NCI-H2196 (cell line): ENCODE measurements at regions not wholly inside any gene's neighbourhood (a gene's known extent, or its start where the extent isn't known, plus 50 kb on each side); places are given as distances from the start of the nearest gene placed in this dataset.
"Not testable (repeated sequence)": the region's sequence is repeated elsewhere in the genome, so short reads cannot be mapped to it uniquely, and the experiment has no call there.

Experiments
- DNase-seq: peaks from one replicate; lab custom pipeline; 2025; ENCODE audit not compliant: unreplicated experiment; lab: John Stamatoyannopoulos, UW

DNA sequence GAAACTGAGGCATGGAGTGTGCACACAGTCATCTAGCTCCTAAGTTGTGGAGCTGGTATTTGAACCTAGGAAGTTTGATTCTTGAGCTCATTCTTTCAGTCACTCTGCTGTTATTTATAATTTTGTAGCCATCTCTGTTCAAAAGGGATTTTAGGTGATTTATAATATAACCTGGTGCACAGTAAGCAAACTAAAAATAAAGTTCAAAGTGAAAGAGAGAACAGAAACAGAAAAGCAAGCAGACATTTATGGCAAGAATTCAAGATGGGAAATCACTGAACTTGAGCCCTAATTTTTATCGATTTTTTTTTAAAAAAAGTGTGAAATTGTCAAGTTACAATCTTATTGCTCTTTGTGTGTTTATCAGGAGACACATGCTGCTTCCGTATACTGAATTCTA is 71.4 kb upstream of the SLC7A14 start:
- DNase-seq: no peak

DNA sequence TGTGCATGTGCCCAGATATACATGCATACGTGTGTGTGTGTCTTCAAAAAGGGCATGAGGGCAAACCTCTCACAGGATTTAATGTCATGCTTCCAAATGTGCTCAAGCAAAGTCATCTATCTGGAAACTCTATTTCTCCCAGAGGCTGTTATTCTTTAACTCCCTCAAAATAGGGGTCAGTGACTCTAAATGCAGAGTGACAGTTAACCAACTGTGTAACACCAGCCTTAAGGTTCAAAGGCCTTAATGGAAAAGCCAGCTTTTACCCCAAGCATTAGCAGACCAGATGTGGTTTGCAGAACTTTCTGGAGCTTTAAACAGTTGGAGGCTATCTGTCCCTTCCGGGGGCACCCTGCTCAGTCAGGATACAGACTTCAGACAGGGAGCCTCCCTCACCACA is 70.4 kb upstream of the SLC7A14 start:
- no peak for DNase-seq

DNA sequence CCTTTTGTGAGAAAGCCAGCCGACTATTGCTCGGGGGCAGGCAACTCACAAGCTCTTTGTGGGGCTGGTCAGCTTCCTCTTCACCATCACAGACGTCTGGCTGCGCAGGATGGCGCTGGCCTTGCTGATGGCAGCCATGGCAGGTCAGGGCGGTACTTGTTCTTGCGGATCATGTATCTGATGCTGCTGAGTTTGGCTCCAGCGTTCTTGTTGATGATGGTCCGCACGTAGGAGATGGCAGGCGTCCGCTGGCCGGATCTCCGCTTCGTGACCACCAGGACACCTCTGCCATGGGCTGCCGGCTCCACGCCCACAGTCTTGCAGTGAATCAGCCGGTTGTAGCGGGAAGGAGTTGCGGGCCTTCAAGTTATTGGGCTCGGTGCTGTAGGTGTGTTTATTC is 67.9 kb upstream of the SLC7A14 start:
- DNase-seq: no peak

DNA sequence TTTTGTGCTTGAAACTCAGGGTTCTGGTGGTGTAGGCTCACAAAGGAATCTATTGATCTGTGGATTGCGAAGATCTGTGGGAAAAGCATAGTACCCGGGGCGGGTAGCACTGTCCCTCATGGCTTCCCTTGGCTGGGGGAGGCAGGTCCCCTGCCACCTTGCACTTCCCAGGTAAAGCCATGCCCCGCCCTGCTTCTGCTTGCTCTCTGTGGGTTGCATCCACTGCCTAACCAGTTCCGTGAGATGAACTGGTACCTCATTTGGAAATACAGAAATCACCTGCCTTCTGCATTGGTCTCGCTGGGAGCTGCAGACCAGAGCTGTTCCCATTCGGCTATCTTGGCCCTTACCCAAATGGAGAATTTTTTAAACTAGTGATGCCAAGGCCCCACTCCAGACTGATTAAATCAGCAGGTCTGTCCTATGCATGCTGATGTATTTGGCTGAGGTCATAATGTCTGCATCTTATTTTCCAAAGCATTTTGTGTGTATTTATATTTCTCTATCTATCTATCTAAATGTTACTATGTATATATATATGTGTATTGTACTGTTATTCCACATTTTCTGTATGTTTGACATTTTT is 65.5 kb upstream of the SLC7A14 start:
- DNase-seq: no peak

DNA sequence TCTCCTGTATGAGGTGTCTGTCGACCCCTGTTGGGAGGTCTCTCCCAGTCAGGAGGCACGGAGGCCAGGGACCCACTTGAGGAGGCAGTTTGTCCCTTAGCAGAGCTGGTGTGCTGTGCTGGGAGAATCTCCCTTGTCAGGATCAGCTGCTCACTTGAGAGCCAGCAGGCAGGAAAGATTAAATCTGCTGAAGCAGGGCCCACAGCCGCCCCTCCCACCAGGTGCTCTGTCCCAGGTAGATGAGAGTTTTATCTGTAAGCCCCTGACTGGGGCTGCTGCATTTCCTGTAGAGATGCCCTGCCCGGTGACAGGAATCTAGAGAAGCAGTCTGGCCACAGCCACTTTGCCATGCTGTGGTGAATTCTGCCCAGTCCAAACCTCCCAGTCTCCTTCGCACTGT is 64.7 kb upstream of the SLC7A14 start:
- not testable (repeated sequence) for DNase-seq

DNA sequence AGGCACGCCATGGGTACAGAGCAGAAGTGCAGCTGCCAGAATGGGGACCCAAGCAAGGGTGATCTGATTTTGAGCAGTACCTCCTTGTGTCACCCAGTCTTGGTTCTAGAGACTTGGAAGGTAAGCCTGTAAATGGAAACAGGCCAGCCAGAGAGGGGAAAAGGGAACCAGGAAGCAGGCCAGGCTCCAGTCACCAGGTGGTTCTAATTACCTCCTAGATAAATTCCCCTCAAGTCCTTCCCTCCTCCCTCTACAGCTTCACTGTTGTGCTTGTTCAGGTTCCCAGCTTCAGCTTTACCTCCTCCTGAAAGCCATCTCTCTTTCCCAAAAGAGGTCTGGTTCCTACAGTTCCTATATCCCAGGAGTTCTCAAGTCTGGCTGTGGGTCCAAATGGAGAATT is 58.8 kb upstream of the SLC7A14 start:
- DNase-seq: no peak

DNA sequence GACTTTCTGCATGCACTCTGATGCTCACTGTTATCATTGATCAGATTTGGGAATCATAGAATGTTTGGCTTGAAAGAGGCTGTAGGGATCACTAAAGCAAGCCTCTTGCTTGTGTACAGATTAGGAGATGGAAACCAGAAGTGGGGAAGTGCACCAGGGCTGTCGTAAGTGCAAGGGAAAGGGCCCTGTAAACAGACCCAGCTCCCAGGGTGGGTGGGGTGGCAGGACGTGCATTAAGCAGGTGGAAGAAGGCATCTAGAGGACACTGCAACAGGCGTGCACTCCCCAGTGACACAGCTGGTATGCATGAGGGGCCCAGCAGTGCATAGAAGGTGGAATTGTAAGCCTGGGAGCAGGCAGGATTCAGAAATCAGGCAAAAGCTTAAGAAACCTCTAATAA is 58.0 kb upstream of the SLC7A14 start:
- no peak for DNase-seq

DNA sequence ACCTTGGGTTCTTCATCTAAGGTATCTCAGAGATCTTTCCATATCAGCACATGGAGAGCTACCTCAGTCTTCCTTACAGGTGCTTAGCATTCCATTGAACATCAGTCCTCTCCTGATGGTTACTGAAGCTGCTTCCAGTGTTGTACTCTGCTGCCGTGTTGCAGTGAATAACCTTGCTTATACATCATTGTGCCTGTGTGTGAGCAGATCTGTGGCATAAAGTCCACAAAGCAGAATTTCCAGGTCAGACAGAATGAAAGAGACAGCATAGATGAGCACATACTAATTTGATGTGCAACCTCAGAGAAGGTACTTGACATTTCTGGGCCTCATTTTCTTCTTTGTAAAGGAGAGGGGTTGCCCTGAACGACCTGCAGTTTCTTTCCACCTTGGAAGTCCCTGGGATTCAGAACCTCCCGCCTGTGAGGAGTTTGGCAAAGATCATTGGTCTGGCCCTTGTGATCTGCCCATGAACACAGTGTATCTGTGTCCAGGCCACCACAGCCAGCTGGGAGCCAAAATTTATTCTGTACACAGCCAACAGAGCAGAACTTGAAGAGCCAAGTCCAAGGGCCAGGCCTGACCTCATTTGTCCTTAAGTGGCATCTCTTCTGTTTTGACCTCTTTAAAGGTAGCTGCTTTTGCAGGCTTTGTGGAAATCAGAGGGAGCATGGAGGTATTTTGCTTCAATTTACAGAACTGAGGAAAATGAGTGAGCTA is 57.2 kb upstream of the SLC7A14 start:
- DNase-seq: no peak

DNA sequence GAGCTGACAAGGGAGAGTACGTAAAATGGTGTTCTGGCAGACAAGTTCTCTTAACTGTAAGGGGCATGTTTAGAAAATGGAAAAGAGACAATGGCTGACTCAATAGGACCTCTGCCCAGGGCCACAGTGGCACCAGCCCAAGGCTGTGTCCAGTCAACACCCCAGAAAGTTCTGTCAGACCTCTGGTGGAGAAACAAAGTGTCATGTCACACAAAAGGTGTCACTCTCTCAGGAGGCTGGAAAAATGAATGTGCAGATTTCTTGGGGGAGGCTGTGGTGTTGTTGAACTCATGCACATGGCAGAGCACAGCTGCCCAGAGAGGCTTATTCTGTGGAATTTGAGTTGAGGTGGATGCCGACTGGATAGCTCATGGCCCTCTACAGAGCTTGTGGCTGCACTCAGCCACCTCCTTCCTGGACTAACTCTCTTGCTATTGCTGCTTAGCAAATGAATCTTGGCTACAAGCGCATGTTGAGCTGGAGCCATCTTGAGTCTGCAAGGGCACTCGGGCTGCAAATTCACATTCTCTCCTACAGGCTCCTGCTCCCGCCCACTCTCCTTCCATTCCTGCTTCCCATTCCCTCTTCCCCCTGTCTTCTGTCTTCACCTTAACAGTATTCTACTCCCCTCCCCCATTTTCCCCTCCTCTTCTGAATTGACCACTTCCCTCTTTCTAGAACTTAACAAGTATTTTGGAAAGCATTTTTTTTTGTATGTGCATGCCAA is 55.8 kb upstream of the SLC7A14 start:
- no peak for DNase-seq

DNA sequence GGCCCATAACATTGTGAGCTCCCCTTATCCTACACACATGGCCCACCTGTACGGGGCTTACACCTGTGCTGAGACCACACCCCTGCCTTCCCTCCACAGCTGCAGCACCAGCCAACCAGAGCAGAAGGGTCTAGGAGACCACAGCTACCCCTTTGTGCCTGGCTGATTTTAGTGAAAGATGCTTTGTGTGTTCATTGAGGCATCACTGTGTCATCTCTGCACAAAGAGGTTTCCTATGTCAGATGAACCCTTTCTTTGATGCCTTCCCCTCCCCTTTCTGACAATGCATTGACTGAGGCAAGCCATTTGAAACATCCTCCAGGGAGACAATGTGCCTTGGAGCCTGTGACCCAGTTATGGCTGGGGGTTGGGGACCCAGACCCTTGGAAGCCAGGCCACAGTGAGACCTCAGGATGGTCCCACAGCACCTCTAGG is 54.9 kb upstream of the SLC7A14 start:
- DNase-seq: no peak

DNA sequence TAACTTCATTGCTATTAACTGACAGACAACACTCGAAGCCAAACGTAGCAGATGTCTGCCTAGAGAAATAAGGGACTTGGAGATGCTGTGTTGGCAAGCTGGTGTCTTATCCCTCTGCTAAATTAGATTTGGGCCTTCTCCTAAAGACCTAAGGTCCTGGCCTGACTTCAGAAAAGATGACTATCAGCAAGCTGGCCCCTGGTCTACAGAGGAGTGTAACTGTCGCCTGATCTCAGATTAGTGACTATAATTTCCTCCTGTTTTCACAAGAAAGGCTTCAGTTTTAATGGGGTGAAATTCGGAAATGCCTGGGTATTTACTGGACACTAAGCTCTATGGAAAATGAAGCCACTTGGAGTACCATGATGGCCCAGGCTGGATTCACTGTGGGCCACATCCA is 53.1 kb upstream of the SLC7A14 start:
- no peak for DNase-seq

DNA sequence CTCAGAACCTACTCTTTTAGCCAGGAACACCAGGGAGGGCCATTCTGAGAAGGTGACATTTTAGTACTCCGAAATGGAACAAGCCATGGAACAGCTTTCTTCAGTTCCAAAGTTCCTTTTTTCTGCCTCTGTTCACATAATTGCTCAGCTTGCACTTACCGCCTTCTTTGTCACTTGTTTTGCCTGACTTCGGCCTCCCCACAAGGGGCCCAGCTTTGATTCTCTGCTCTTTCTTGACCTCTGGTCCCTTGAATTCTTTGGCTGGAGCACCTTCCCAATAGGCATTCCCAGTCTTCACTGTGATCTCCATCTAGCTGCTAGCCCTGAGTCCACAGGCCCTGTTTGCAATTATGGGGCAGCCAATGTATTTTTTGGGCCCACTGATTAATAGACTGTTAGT is 51.4 kb upstream of the SLC7A14 start:
- no peak for DNase-seq

DNA sequence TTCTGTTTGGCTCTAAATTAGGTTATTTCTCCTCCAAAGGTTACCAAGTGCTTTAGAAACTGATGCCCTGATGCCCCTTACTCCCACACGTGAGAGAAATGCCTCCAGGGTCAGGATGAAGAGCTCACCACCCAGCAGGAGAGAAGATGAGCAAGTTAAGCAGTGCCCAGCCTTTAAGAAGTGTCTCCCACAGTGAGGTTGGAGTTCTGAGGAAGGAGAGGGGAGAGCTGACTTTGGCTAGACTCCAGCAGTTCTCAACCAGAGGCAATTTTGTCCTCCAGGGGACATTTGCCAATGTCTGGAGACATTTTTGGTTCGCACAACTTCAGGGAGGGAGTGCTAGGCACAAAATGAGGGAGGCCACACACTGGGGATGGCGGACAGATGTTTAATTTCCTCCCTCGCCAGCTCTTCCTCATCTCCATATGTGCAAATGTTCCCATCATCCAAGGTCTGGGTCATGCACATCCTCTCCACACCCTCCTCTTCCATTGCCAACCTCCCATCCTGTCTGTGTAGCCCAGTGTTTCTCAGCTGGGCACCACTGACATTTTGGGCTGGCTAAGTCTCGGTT is 50.6 kb upstream of the SLC7A14 start:
- DNase-seq: no peak
